Mammary epithelial cell (primary cell): ENCODE measurements at regions not wholly inside any gene's neighbourhood (a gene's known extent, or its start where the extent isn't known, plus 50 kb on each side); places are given as distances from the start of the nearest gene placed in this dataset.

ENCODE experiments used
- EZH2 ChIP-seq: IDR thresholded peaks from 2 replicates; pipeline ENCODE4 v1.6.1; 2012; ENCODE audit warnings: low read length, inconsistent platforms, borderline replicate concordance
- TF ChIP-seq, protein P1 (sequence below), 2 donors: IDR thresholded peaks in 1 of 2; conservative IDR thresholded peaks in 1 of 2; 2 replicates each; pipeline ENCODE4 v1.5.1; 2011 to 2012; ENCODE audit warnings: inconsistent platforms in 2 of 2, low read length in 2 of 2, mild to moderate bottlenecking in 2 of 2, control low read depth in 1 of 2, low read depth in 1 of 2; ENCODE audit not compliant: insufficient read depth in 1 of 2; ENCODE audit errors: extremely low read depth in 1 of 2

DNA sequence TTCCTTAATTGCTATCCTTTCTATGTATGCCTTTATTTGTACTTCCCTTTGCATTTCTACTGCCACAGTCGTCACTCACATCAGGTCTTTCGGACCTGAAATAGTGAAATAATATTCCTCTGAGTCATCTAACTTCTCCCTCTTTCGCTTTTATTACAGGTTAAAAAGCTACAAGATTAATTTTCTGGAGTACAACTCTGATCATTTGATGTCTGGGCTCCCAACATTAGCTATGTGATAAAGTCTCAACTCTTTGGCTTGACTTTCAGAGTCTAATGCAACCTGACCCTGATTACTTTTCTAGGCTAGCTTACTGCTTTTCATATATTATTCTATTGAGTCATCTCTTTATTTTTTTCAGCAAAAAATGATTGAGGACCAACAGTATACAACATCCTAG, 638.8 kb upstream of the WWC1 start:
- TF ChIP-seq, protein P1, sequence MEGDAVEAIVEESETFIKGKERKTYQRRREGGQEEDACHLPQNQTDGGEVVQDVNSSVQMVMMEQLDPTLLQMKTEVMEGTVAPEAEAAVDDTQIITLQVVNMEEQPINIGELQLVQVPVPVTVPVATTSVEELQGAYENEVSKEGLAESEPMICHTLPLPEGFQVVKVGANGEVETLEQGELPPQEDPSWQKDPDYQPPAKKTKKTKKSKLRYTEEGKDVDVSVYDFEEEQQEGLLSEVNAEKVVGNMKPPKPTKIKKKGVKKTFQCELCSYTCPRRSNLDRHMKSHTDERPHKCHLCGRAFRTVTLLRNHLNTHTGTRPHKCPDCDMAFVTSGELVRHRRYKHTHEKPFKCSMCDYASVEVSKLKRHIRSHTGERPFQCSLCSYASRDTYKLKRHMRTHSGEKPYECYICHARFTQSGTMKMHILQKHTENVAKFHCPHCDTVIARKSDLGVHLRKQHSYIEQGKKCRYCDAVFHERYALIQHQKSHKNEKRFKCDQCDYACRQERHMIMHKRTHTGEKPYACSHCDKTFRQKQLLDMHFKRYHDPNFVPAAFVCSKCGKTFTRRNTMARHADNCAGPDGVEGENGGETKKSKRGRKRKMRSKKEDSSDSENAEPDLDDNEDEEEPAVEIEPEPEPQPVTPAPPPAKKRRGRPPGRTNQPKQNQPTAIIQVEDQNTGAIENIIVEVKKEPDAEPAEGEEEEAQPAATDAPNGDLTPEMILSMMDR (conservative IDR thresholded peaks at IDR 0.05 in 1 of 2, IDR thresholded peaks at IDR 0.05 in 1 of 2; ENCODE audit: extremely low read depth in 1 of 2, insufficient read depth in 1 of 2, low read depth in 1 of 2, low read length in 2 of 2): no peak
- no peak for TF ChIP-seq EZH2
